ENCODE measurements at regions not wholly inside any gene's neighbourhood (a gene's known extent, or its start where the extent isn't known, plus 50 kb on each side); places are given as distances from the start of the nearest gene placed in this dataset.

DNA sequence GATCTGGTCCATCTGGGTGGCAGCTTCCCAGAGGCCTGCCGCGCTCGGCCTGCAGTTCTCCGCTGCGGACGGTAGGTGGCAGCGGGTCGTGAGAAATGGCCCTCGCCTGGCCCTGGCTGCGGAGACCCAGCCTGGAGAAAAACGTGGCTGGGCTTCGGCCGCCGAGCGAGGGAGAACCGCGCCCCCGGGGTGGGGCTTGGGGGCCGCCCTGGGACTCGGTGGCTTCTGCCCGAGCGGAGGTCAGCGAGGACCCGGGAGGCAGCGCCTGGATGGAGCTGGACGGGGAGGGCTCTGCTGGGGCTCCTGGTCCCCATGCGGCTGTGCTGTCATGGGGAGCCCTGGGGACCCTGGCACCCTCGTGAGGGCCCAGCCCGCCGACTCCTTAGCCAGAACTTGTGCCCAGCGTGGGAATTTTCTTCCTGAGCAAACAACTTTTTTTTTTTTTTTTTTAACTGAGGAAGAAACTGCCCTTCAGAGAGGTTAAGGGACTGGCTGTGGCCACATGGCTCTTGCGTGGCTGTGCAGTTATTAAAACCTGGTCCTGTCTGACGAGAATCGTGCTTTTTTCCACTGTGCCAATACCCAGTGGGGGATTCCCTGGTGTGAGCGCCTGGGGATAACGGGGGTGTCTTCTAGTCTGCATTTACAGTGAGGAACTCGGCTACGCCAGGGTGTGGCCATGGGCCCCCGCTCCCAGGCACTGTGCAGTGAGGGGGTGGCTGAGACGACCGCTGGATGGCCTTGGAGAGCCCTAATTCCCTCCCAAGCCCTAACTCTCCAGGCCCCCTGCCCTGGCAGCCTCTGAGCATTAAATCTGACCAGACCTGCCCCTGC, 535.6 kb downstream of the INSC start:
- DNase-seq (ENCODE audit: low spot score) (peak; percentile 94), ATAC-seq (peak; percentile 99)

DNA sequence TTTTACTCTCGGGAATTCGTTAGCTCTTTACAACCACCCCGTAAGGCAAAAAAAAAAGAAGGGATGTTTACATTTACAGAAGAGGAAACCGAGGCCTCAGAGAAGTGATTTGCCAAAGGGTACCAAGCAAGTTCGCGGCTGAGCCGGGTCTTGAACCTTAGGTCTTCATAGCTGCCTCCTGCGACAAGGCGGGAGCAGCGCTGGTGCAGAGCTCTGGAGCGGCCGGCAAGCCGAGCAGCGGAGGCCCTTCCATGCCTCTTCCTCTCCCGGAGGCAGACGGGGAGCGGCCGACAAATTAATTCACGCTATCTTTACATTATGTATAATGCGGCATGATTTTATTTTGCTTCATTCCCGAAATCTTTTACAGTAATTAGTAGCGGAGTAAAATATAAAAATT, 536.3 kb downstream of the INSC start:
- ATAC-seq (no peak), DNase-seq (ENCODE audit: low spot score) (no peak)

DNA sequence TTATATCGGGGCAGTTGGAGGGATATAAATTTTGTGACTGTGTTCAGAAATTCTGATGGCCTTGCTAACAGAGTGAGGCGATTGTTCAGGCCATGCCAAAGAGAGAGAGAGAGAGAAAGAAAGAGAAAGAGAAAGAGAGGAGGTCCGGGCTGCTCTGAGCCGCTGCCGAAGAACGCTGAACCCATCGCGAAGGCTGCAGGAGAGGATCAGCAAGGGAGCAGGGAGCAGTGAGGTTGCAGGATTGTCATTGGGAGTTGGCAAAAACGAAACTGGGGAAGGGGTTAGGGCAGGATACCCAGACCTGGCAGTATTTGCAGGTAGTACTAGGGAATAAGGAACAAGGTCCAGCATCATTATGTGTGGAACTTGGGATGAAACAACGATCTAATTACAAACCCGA, 537.1 kb downstream of the INSC start:
- DNase-seq (ENCODE audit: low spot score): no peak
- no peak for ATAC-seq

DNA sequence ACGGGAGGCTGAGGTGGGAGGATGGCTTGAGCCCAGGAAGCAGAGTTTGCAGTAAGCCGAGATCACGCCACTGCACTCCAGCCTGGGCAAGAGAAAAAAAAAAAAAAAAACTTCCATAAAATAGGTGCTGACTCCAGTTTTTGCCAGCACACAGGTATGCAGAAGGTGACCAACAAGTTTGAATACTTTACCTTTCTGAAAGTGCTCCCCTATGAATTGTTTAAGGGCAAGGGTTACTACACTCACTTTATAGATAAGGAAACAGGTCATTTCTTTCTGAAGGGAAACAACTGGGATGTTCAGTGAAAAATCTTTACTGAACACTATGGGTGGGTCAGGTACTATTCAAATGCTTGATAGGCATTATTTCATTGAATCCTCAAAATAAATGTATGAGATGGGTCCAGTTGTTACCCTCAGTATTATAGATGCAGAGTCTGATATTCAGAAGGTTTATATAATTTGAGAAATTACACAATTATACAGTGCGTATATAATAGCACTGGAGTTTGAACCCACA, 538.5 kb downstream of the INSC start:
- ATAC-seq (no peak), DNase-seq (ENCODE audit: low spot score) (no peak)

DNA sequence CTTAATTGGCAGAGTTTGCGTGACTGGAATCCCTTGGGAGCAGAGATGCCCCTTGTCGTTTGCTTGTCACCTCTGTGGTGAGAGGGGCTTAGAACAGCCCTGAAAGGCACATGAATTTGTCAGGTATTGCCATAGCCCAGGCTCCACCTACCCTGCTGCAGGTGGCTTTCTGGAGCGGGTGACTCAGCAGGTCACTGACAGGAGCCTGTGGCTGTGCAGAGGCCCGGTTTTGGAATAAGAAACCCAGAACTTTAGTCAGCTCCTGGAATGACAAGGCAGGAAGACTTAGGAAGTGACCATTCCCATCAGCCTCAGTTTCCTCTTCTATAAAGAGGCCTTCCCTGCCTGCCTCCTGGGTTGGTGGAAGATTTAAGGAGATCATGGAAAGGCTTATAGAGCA, 539.7 kb downstream of the INSC start:
- no peak for DNase-seq (ENCODE audit: low spot score)

DNA sequence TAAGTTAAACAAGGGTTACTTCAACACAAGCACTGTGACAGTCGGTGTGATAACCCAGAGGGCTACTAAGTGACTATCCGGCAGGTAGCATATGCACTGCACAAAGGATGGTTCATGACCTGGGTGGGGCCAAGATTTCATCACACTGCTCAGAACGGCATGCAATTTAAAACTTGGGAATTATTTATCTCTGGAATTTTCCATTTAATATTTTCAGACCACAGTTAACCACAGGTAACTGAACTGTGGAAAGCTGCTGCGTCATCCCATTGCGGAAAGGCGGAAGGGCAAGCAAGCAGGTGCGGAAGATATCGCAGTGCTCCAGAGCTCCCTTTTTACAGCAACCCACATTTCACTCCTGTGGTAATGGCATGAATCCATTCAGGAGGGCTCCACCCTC, 540.8 kb downstream of the INSC start:
- no peak for DNase-seq (ENCODE audit: low spot score)
- no peak for ATAC-seq

More for the DNA sequence above, 539.7 kb downstream of the INSC start:
- no peak for ATAC-seq

DNA sequence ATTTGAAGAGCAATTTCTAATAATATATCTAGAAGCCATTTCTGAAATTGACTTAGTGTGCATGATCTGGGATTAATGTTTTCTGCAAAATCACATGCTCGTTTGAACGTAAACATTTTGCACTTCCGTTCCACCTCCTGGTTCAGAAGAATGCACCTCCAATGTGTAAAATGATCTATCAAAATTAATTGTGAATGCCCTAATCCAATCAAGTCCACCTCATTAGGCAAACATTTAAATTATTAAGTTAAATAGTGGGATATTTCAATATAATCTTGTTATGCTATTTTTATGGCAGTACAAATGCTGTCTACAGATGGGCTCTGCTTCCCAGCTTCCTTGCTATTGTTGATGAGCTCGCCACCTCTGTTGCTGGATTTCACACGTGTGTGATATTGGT, 542.5 kb downstream of the INSC start:
- DNase-seq (ENCODE audit: low spot score): no peak
- ATAC-seq: no peak

DNA sequence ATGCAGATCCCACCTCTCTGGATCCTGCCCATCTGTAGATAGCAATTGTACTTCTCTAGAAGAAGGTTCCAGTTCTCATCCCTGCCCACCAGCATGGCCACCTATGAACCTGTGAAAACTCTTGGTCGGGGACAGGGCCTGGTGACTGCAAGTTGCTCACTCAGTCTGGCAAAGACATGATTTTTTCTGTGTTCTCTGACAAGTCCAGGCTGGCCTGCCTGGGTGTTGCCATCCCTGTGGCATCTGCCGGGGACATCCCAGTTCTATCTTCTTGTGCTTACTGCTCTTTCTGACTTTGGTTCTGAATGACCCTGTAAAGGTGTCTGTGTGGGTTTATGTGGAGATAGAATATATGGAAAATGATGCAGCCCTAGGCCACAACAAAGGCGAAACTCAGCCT, 545.8 kb downstream of the INSC start:
- no peak for ATAC-seq

DNA sequence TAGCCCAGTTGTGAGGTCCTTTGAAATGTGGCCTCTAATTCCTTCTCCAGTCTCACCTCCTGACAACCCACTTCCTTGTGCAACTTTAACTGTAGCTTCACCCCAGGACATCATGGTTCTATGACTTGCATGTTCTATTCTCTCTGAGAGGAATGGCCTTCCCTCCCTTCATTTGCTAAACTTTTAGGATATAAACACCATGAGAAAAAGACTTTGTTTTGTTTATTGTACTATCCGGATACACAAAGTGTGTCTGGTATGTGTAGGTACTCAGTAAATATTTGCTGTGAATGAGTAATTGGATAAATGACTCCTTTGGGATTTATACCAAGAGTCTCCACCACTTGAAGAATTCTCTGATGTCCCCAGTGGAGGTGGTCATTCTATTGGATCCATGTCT, 547.6 kb downstream of the INSC start:
- DNase-seq (ENCODE audit: low spot score) (no peak), ATAC-seq (no peak)

More for the DNA sequence above, 545.8 kb downstream of the INSC start:
- DNase-seq (ENCODE audit: low spot score): no peak

DNA sequence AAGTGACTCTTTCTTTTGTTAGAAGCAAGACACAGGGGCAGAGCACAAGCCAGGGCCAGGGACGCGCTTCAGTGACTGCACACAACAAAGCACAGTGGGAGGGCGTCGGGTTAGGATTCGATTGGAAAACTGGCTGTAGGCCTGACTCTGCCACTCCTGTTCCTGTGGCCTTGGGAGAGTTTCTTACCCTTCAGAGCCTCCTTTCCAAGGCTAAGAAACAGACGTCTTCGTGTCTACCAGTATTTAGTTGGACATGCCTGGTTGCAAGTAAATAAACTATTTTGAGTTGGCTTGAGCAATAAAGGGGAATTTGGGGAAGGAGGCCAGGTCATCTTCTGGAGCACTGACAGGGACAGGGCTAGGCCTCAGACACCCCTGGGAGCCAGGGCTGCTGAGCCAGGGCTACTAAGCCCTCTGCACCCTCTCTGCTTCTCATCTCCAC, 549.1 kb downstream of the INSC start:
- peak; percentile 43 for ATAC-seq

DNA sequence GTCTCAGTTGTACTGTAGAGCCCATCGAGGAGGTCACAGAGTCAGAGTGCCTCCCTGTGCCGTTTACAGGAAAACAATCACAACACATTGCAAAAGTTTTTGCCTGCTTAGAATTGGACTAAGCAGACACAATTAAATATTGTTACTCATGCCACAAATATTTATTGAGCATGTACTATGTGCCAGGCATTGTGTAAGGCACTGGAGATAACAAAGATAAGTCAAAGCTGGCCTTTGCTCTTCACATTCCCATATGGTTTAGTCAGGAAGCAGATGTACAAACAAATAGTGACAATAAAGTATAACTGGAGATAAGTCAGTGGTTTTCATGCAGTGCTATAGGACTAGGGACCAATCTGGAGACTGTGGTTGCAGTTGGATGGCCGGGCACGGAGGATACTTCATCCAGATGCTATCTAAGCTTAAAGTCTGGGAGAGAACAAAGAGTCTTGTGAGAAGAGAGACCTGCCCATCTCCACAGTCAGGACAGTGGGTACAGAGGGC, 550.7 kb downstream of the INSC start:
- ATAC-seq (peak; percentile 56), DNase-seq (ENCODE audit: low spot score) (no peak)

More for the DNA sequence above, 549.1 kb downstream of the INSC start:
- DNase-seq (ENCODE audit: low spot score): no peak

DNA sequence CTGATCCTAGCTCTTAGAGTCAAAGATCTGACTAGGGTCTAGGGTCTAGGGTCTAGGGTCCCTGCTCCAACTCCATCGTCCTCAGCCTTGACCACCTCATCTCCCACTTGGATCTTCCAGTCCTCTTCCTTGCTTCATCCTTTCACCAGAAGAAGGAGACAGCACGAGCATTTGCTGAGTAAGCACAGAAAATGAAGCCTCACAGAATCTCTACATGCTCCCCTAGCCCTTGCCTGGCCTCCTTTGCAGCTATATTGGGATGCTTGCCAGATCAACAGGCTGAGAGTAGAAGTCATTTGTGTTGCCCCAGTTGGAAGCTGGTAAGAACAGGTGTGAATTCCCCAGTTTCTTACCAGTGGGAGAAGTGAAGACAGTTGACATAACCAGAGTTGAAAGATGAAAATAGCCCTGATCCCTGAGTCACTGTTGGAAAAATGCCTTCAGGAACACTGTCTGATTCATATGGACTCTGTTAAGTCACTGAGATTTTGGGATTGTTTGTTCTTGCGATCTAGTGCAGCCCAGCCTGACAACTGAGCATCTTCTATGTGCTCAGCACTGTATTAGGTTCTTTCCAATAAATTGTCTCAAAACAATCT, 552.5 kb downstream of the INSC start:
- ATAC-seq: no peak

DNA sequence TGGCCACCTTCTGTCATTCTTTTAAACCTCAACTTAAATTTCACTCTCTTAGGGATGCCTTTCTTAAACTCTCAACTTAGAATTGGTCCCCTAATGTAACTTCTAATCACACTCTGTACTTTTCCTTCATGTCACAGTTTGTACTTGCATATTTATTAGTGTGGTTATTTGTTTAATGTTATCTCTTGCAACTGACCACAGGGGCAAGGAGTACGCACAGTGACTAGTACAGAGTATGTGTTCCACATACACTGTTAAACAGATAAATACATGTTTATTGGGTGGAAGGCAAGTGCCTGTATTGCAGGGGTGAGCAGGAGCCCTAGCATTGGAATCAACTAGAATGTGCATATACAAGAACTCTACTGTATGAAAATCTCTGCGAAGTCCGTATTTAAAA, 554.0 kb downstream of the INSC start:
- ATAC-seq: no peak
- no peak for DNase-seq (ENCODE audit: low spot score)

More for the DNA sequence above, 552.5 kb downstream of the INSC start:
- DNase-seq (ENCODE audit: low spot score): no peak

DNA sequence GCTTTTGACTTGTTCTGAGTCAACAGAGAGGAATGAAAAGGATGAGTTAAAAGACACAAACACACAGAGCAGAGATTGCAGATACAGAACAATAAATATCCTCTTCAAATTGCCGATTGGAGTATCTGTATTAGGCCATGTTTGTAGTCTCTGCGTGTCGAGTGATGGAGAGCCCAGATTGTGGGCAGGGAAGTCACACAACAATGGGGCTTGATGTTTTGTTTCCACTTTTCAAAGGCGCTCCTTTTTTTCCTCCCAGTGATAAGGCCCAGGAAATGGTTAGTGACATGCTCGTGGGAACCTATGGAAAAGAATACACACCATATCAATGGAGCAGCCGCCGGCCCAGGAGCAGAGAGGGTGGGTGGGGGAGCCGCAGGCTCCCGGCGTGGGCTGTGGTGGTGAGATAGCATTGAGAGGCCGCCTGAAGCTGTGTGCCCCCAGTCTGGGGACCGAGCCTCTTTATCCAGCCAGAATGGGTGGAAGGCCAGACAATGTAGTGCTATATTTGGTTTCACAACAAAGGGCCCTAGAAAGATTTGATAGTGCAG, 555.9 kb downstream of the INSC start:
- ATAC-seq (no peak), DNase-seq (ENCODE audit: low spot score) (no peak)

DNA sequence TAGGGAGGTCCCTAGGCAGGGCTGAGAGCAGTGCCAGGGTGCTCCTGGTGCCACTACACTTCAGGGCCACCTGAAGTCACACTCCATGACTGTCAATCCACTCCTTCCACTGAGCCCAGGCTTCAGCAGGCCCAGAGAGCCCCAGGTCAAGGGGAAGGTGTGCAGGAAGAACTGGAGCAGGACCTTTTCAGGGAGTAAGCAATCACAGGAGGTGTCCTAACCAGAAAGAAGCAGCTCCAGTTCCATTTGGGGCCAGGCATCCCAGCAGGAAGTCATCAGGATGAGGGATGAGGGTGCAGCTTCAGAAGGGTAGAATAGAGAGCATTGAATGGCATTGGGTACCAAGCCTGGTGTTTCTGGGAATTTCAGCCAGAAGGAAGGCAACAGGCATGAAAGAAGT, 556.5 kb downstream of the INSC start:
- ATAC-seq: no peak

DNA sequence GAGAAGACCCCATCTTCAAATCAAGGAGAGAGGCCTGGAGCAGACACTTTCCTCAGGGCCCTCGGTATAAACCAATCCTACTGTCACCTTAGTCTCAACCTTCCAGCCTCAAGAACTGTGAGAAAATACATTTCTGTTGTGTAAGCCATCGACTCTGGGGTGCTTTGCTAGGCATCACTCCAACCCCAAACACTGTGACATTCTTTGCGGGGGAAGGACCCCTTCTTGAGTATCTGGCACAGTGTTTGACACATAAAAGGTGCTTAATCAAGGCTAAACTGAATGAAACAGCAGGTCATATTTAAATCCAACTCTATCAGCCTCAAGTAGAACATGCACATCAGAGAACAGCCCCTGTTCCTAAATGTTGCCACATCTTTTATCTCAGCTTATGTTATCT, 558.1 kb downstream of the INSC start:
- DNase-seq (ENCODE audit: low spot score) (no peak), ATAC-seq (no peak)

More for the DNA sequence above, 556.5 kb downstream of the INSC start:
- no peak for DNase-seq (ENCODE audit: low spot score)

DNA sequence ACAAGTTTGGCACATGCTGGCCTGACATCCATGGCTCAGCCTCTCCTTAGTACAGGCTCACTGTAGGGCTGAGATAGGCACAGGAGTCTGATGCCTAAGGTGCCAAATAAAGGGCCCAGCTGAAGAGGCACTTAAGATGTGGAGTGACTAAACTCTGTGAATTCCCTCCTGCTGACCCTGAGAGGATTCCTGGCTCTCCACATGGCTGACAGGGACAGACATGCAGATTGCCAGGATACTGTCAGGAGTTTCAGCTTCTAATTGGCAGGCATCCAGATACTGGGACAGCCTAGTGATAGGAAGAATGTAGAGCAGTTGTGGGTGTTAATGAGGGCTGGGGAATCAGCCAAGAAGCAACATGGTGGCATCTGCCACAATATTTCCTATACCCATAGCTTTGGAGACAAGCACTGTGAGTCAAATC, 558.7 kb downstream of the INSC start:
- DNase-seq (ENCODE audit: low spot score) (no peak), ATAC-seq (peak; percentile 55)

DNA sequence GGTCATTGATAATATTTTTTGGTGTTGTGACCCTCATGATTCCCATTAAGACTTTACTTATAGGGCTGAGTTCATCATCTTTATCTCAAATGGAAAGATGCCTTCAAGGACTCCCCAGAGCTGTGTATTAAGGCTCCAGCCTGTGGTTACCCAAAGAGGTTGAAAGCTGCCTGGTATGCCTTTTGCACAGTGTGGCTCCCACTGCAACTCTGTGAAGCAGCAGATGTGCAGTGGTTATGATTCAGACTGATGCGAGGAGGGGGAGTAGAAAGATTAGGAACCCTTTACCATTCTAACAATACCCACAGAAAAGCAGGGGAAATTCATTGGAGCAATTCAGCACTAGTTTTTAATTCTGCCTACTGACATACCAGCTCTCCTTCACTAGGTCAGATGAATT, 560.0 kb downstream of the INSC start:
- DNase-seq (ENCODE audit: low spot score) (no peak), ATAC-seq (no peak)

DNA sequence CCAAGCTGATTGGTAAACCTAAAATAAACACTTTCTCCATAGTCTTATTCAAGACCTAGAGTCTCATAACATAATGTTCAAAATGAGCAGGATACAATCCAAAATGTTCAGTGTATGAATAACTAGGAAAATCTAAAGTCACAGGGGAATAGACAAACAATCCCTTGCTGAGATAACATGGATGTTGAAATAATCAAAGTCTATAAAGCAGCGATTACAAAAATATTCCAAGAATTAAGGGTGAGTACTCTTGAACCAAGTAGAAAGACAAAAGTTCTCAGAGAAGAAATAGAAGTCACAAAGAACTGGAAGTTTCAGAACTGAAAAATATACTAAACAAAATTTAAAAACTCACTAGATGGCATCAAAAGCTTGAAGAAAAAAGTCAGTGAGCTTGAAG, 561.0 kb downstream of the INSC start:
- DNase-seq (ENCODE audit: low spot score) (no peak), ATAC-seq (peak; percentile 83)

DNA sequence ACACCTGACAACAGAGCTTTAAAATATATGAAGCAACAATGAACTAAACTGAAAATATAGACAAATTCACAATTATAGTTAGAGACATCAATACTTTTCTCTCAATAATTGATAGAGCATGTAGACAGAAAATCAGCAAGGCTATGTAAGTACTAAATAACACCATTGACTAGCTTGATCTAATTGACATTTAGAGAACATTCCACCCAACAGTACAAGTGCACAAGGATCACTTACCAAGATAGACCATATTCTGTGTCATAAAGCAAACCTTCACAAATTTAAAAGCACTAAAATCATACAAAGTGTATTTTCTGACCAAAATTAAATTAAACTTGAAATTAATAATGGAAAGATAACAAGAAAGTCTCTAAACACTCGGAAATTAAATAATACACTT, 562.5 kb downstream of the INSC start:
- DNase-seq (ENCODE audit: low spot score) (no peak), ATAC-seq (no peak)

DNA sequence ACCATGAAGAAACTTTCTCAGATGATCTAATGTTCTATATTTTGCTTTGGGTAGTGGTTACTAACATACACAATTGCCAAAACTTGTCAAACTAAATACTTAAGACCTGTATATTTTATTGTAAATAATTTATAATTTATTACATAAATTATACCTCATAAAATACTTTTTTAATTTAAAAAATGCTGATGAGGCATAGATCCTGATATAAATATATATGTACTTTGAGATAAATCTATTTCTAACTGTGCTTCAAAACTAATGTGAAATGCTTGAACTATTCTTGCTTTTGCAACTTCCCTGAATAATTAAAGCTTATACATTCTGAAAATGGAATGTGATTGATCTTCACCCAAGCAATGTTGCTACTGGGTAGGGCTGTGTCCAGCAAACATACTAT, 568.8 kb downstream of the INSC start:
- DNase-seq (ENCODE audit: low spot score): no peak
- no peak for ATAC-seq

DNA sequence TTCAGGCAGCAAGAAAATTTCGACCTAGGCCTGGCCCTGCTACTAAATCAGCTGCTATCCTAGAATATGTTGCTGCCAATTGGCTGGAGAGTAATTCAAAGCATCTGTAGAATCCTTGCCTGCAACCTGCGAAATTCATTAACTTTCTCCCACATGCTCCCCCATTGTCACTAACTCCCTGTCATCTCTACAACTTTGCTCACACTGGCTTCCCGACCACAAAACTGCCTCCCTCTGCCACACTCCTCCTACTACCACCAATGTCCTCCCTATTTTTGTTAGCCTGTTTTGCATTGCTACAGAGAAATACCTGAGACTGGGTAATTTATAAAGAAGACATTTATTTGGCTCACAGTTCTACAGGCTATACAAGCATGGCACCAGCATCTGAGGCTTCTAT, 570.6 kb downstream of the INSC start:
- DNase-seq (ENCODE audit: low spot score) (no peak), ATAC-seq (no peak)
